H1 (cell line): ENCODE measurements at regions not wholly inside any gene's neighbourhood (a gene's known extent, or its start where the extent isn't known, plus 50 kb on each side); places are given as distances from the start of the nearest gene placed in this dataset.
"Not testable (repeated sequence)": the region's sequence is repeated elsewhere in the genome, so short reads cannot be mapped to it uniquely, and the experiment has no call there.

ENCODE experiments used
- EZH2 ChIP-seq: fragments of 200-600 bp; sonication (generic); IDR thresholded peaks from 2 replicates; pipeline ENCODE4 v1.7.1; 2012; ENCODE audit warnings: low read depth, mild to moderate bottlenecking, moderate library complexity, low read length, inconsistent platforms; ENCODE audit not compliant: severe bottlenecking
- JUND ChIP-seq: IDR thresholded peaks from 2 replicates; pipeline ENCODE4 v1.6.1; 2011; ENCODE audit warnings: mild to moderate bottlenecking, improper control_type of control experiment, low read length
- SP2 ChIP-seq: IDR thresholded peaks from 2 replicates; pipeline ENCODE4 v1.6.1; 2012; ENCODE audit warnings: mild to moderate bottlenecking, low read length, inconsistent platforms
- YY1 ChIP-seq: IDR thresholded peaks from 2 replicates; pipeline ENCODE4 v1.6.1; 2011; ENCODE audit warnings: low read depth, mild to moderate bottlenecking, low read length
- TF ChIP-seq, protein P1 (sequence below), 3 experiments: IDR thresholded peaks; 1 replicate in 2 of 3; 2 replicates in 1 of 3; pipeline versions ENCODE4 v1.5.1 to v1.6.1; 2011; ENCODE audit warnings: low read length in 3 of 3, mild to moderate bottlenecking in 3 of 3, inconsistent platforms in 2 of 3, low read depth in 1 of 3, moderate library complexity in 1 of 3; ENCODE audit not compliant: insufficient read depth in 1 of 3; ENCODE audit errors: control extremely low read depth in 1 of 3
- TF ChIP-seq, protein P2 (sequence below): IDR thresholded peaks from 2 replicates; pipeline ENCODE4 v1.6.1; 2012; ENCODE audit warnings: inconsistent platforms

DNA sequence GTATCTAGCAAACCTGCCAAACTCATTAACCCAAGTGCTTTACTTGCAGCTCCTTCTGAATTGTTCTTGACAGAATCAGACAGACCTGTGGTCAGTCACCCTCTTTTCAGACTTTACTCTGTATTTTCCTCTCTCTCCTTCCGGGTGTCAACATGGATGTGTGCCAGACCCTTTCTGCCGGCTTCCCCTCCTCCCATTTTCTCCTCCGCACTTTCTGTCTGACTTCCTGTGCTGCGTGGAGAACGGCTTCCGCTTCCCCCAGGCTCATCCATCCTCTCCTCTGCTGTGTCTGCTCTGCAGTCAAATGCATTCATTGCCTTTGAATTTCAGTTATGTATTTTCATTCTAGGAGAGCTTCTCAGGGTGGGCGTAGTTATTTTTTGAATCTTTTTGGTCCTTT lies 53.3 kb upstream of the LRPAP1 start:
- TF ChIP-seq EZH2, JUND, SP2, YY1: not testable (repeated sequence)
- TF ChIP-seq, protein P1, sequence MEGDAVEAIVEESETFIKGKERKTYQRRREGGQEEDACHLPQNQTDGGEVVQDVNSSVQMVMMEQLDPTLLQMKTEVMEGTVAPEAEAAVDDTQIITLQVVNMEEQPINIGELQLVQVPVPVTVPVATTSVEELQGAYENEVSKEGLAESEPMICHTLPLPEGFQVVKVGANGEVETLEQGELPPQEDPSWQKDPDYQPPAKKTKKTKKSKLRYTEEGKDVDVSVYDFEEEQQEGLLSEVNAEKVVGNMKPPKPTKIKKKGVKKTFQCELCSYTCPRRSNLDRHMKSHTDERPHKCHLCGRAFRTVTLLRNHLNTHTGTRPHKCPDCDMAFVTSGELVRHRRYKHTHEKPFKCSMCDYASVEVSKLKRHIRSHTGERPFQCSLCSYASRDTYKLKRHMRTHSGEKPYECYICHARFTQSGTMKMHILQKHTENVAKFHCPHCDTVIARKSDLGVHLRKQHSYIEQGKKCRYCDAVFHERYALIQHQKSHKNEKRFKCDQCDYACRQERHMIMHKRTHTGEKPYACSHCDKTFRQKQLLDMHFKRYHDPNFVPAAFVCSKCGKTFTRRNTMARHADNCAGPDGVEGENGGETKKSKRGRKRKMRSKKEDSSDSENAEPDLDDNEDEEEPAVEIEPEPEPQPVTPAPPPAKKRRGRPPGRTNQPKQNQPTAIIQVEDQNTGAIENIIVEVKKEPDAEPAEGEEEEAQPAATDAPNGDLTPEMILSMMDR (IDR thresholded peaks at IDR 0.05; ENCODE audit: control extremely low read depth in 1 of 3, insufficient read depth in 1 of 3, low read depth in 1 of 3, low read length in 3 of 3): not testable (repeated sequence)
- TF ChIP-seq, protein P2, sequence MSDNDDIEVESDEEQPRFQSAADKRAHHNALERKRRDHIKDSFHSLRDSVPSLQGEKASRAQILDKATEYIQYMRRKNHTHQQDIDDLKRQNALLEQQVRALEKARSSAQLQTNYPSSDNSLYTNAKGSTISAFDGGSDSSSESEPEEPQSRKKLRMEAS: not testable (repeated sequence)
